ENCODE measurements at regions not wholly inside any gene's neighbourhood (a gene's known extent, or its start where the extent isn't known, plus 50 kb on each side); places are given as distances from the start of the nearest gene placed in this dataset.
A peak's percentile ranks its signal among the peaks of the same experiment; 100 is the strongest.

- no peak for DNase-seq (ENCODE audit: low spot score)
- H4K8ac ChIP-seq (ENCODE audit: low read depth, low read length), result no peak overlapping the region
- peak overlapping the region; percentile 40 for H2AFZ ChIP-seq (ENCODE audit: low read length)
- no peak overlapping the region for H3K27ac ChIP-seq (replicated peaks; ENCODE audit: low read length)
- no CpG with 5 or more reads among the region's 3 CpGs for WGBS, 2 donors (ENCODE audit: extremely low coverage in 2 of 2, insufficient read length in 2 of 2, insufficient replicate concordance in 1 of 2)
- no peaks in the 10 kb centered on the region for H3K27me3 ChIP-seq (ENCODE audit: control insufficient read depth in 3 of 3, insufficient read depth in 3 of 3, low read depth in 1 of 3, low read length in 3 of 3)
- H3K4me2 ChIP-seq (ENCODE audit: insufficient read depth, low read length, poor library complexity, severe bottlenecking), result no peak overlapping the region
- no peak overlapping the region for H2BK5ac ChIP-seq (ENCODE audit: low read length)
- no peak overlapping the region for H3K4ac ChIP-seq (ENCODE audit: low read length)
- H3K9ac ChIP-seq (ENCODE audit: low read depth, low read length, poor library complexity), result no peak overlapping the region
- no peak overlapping the region for H3K14ac ChIP-seq (ENCODE audit: low read length)
- H4K91ac ChIP-seq (ENCODE audit: low read depth, low read length, poor library complexity), result no peak overlapping the region
- H3K23ac ChIP-seq (ENCODE audit: low read depth, low read length, poor library complexity), result no peak overlapping the region
- H2BK12ac ChIP-seq (ENCODE audit: low read length), result no peak overlapping the region
- no peak overlapping the region for H3K18ac ChIP-seq (ENCODE audit: low read length)
- no peaks in the 10 kb centered on the region for H3K36me3 ChIP-seq (replicated peaks in 1 of 2; ENCODE audit: control insufficient read depth in 2 of 2, insufficient read depth in 2 of 2, low read length in 2 of 2)
- H3K4me3 ChIP-seq (ENCODE audit: low read length in 2 of 2), result no peak overlapping the region
- H2AK5ac ChIP-seq (ENCODE audit: low read depth, low read length), result no peak overlapping the region
- no peaks in the 10 kb centered on the region for H3K9me3 ChIP-seq (replicated peaks in 1 of 2; ENCODE audit: control insufficient read depth in 2 of 2, insufficient read depth in 1 of 2, low read depth in 1 of 2, low read length in 2 of 2)
- H3K79me1 ChIP-seq (ENCODE audit: low read depth, low read length), result no peaks in the 10 kb centered on the region
- peaks cover 4 to 22% of the 10 kb centered on the region in 2 donors for H3K4me1 ChIP-seq (ENCODE audit: control insufficient read depth in 2 of 2, insufficient read depth in 1 of 2, low read depth in 1 of 2, low read length in 2 of 2)
- H2BK120ac ChIP-seq (ENCODE audit: low read depth, low read length), result no peak overlapping the region
- no peak overlapping the region for H2BK15ac ChIP-seq (ENCODE audit: low read length)
Observed at GRCh38 chr3:127448161-127448561, 142.4 kb downstream of the TPRA1 start.

GRCh38 chr3:127446756-127447155, 143.8 kb downstream of the TPRA1 start:
- no peaks in the 10 kb centered on the region for H3K27me3 ChIP-seq (ENCODE audit: control insufficient read depth in 3 of 3, insufficient read depth in 3 of 3, low read depth in 1 of 3, low read length in 3 of 3)
- no CpG with 5 or more reads among the region's 4 CpGs for WGBS, 2 donors (ENCODE audit: extremely low coverage in 2 of 2, insufficient read length in 2 of 2, insufficient replicate concordance in 1 of 2)

GRCh38 chr3:127445581-127446343, 144.8 kb downstream of the TPRA1 start:
- no peak overlapping the region for H4K8ac ChIP-seq (ENCODE audit: low read depth, low read length)
- no peak overlapping the region for H2BK15ac ChIP-seq (ENCODE audit: low read length)
- no peak overlapping the region for H2BK12ac ChIP-seq (ENCODE audit: low read length)
- H3K4me1 ChIP-seq (ENCODE audit: control insufficient read depth in 2 of 2, insufficient read depth in 1 of 2, low read depth in 1 of 2, low read length in 2 of 2), result peaks cover 0 to 13% of the 10 kb centered on the region in 2 donors
- no peaks in the 10 kb centered on the region for H3K79me1 ChIP-seq (ENCODE audit: low read depth, low read length)
- no CpG with 5 or more reads among the region's 14 CpGs for WGBS, 2 donors (ENCODE audit: extremely low coverage in 2 of 2, insufficient read length in 2 of 2, insufficient replicate concordance in 1 of 2)
- no peak overlapping the region for H3K4me3 ChIP-seq (ENCODE audit: low read length in 2 of 2)
- H2BK120ac ChIP-seq (ENCODE audit: low read depth, low read length), result no peak overlapping the region
- H2AFZ ChIP-seq (ENCODE audit: low read length), result peak overlapping the region; percentile 12
- H3K9me3 ChIP-seq (replicated peaks in 1 of 2; ENCODE audit: control insufficient read depth in 2 of 2, insufficient read depth in 1 of 2, low read depth in 1 of 2, low read length in 2 of 2), result no peaks in the 10 kb centered on the region
- H3K27ac ChIP-seq (replicated peaks; ENCODE audit: low read length), result no peak overlapping the region
- no peak for DNase-seq (ENCODE audit: low spot score)
- no peaks in the 10 kb centered on the region for H3K36me3 ChIP-seq (replicated peaks in 1 of 2; ENCODE audit: control insufficient read depth in 2 of 2, insufficient read depth in 2 of 2, low read length in 2 of 2)
- H3K9ac ChIP-seq (ENCODE audit: low read depth, low read length, poor library complexity), result no peak overlapping the region
- H4K91ac ChIP-seq (ENCODE audit: low read depth, low read length, poor library complexity), result no peak overlapping the region
- no peak overlapping the region for H3K14ac ChIP-seq (ENCODE audit: low read length)
- no peaks in the 10 kb centered on the region for H3K27me3 ChIP-seq (ENCODE audit: control insufficient read depth in 3 of 3, insufficient read depth in 3 of 3, low read depth in 1 of 3, low read length in 3 of 3)
- no peak overlapping the region for H2AK5ac ChIP-seq (ENCODE audit: low read depth, low read length)
- H3K4ac ChIP-seq (ENCODE audit: low read length), result no peak overlapping the region
- no peak overlapping the region for H3K23ac ChIP-seq (ENCODE audit: low read depth, low read length, poor library complexity)
- H2BK5ac ChIP-seq (ENCODE audit: low read length), result no peak overlapping the region
- peak overlapping the region; percentile 64 for H3K18ac ChIP-seq (ENCODE audit: low read length)
- H3K4me2 ChIP-seq (ENCODE audit: insufficient read depth, low read length, poor library complexity, severe bottlenecking), result no peak overlapping the region

More at GRCh38 chr3:127446756-127447155, 143.8 kb downstream of the TPRA1 start:
- Histone ChIP-seq H2AFZ (ENCODE audit: low read length) (no peak overlapping the region), H3K4ac (ENCODE audit: low read length) (no peak overlapping the region), H3K36me3 (replicated peaks in 1 of 2; ENCODE audit: control insufficient read depth in 2 of 2, insufficient read depth in 2 of 2, low read length in 2 of 2) (no peaks in the 10 kb centered on the region), H3K9me3 (replicated peaks in 1 of 2; ENCODE audit: control insufficient read depth in 2 of 2, insufficient read depth in 1 of 2, low read depth in 1 of 2, low read length in 2 of 2) (no peaks in the 10 kb centered on the region), H3K4me3 (ENCODE audit: low read length in 2 of 2) (no peak overlapping the region), H3K14ac (ENCODE audit: low read length) (no peak overlapping the region), H2AK5ac (ENCODE audit: low read depth, low read length) (no peak overlapping the region), H4K91ac (ENCODE audit: low read depth, low read length, poor library complexity) (no peak overlapping the region), H3K79me1 (ENCODE audit: low read depth, low read length) (no peaks in the 10 kb centered on the region), H3K27ac (replicated peaks; ENCODE audit: low read length) (no peak overlapping the region), H2BK15ac (ENCODE audit: low read length) (no peak overlapping the region), H2BK120ac (ENCODE audit: low read depth, low read length) (no peak overlapping the region), H3K18ac (ENCODE audit: low read length) (peak overlapping the region; percentile 15), H3K4me2 (ENCODE audit: insufficient read depth, low read length, poor library complexity, severe bottlenecking) (no peak overlapping the region), H2BK5ac (ENCODE audit: low read length) (no peak overlapping the region), H3K4me1 (ENCODE audit: control insufficient read depth in 2 of 2, insufficient read depth in 1 of 2, low read depth in 1 of 2, low read length in 2 of 2) (peaks cover 0 to 16% of the 10 kb centered on the region in 2 donors), H4K8ac (ENCODE audit: low read depth, low read length) (no peak overlapping the region), H2BK12ac (ENCODE audit: low read length) (no peak overlapping the region), H3K9ac (ENCODE audit: low read depth, low read length, poor library complexity) (no peak overlapping the region), H3K23ac (ENCODE audit: low read depth, low read length, poor library complexity) (no peak overlapping the region)
- no peak for DNase-seq (ENCODE audit: low spot score)

- H3K79me1 ChIP-seq (ENCODE audit: low read depth, low read length), result no peaks in the 10 kb centered on the region
- WGBS, 2 donors (ENCODE audit: extremely low coverage in 2 of 2, insufficient read length in 2 of 2, insufficient replicate concordance in 1 of 2), result no CpG with 5 or more reads among the region's 2 CpGs
- no peak overlapping the region for H2BK12ac ChIP-seq (ENCODE audit: low read length)
- H2AFZ ChIP-seq (ENCODE audit: low read length), result no peak overlapping the region
- no peaks in the 10 kb centered on the region for H3K27me3 ChIP-seq (ENCODE audit: control insufficient read depth in 3 of 3, insufficient read depth in 3 of 3, low read depth in 1 of 3, low read length in 3 of 3)
- no peak overlapping the region for H3K9ac ChIP-seq (ENCODE audit: low read depth, low read length, poor library complexity)
- H4K8ac ChIP-seq (ENCODE audit: low read depth, low read length), result no peak overlapping the region
- no peak overlapping the region for H4K91ac ChIP-seq (ENCODE audit: low read depth, low read length, poor library complexity)
- H3K4ac ChIP-seq (ENCODE audit: low read length), result no peak overlapping the region
- H3K4me1 ChIP-seq (ENCODE audit: control insufficient read depth in 2 of 2, insufficient read depth in 1 of 2, low read depth in 1 of 2, low read length in 2 of 2), result peaks cover 0 to 7% of the 10 kb centered on the region in 2 donors
- no peak overlapping the region for H3K4me3 ChIP-seq (ENCODE audit: low read length in 2 of 2)
- no peak overlapping the region for H3K4me2 ChIP-seq (ENCODE audit: insufficient read depth, low read length, poor library complexity, severe bottlenecking)
- no peak overlapping the region for H2BK15ac ChIP-seq (ENCODE audit: low read length)
- H2AK5ac ChIP-seq (ENCODE audit: low read depth, low read length), result peak overlapping the region; percentile 49
- H3K36me3 ChIP-seq (replicated peaks in 1 of 2; ENCODE audit: control insufficient read depth in 2 of 2, insufficient read depth in 2 of 2, low read length in 2 of 2), result no peaks in the 10 kb centered on the region
- H3K14ac ChIP-seq (ENCODE audit: low read length), result peak overlapping the region; percentile 57
- H3K23ac ChIP-seq (ENCODE audit: low read depth, low read length, poor library complexity), result no peak overlapping the region
- no peak overlapping the region for H2BK120ac ChIP-seq (ENCODE audit: low read depth, low read length)
- no peaks in the 10 kb centered on the region for H3K9me3 ChIP-seq (replicated peaks in 1 of 2; ENCODE audit: control insufficient read depth in 2 of 2, insufficient read depth in 1 of 2, low read depth in 1 of 2, low read length in 2 of 2)
- peak overlapping the region; percentile 41 for H3K18ac ChIP-seq (ENCODE audit: low read length)
- DNase-seq (ENCODE audit: low spot score), result no peak
- no peak overlapping the region for H2BK5ac ChIP-seq (ENCODE audit: low read length)
- no peak overlapping the region for H3K27ac ChIP-seq (replicated peaks; ENCODE audit: low read length)
Observed at GRCh38 chr3:127444761-127445160, 145.8 kb downstream of the TPRA1 start.

Data from neuronal stem cell (in vitro differentiated cells).